Neural progenitor cell (in vitro differentiated cells): ENCODE measurements at regions not wholly inside any gene's neighbourhood (a gene's known extent, or its start where the extent isn't known, plus 50 kb on each side); places are given as distances from the start of the nearest gene placed in this dataset.

Source experiments
- DNase-seq: peaks from one replicate; pipeline ENCODE4 v3.0.0-alpha.2; 2016; ENCODE audit warnings: low spot score
- H2AFZ ChIP-seq: fragments of 200-600 bp; sonication (generic); replicated peaks from 2 replicates; pipeline ENCODE4 v1.6.1; 2016; ENCODE audit warnings: antibody characterized with exemption
- H3F3A ChIP-seq: fragments of 200-600 bp; sonication (generic); 2 replicates; pipeline ENCODE4 v1.6.1; 2016; ENCODE audit warnings: antibody characterized with exemption, low read depth
- H3K27ac ChIP-seq: fragments of 200-600 bp; sonication (generic); 2 replicates; pipeline ENCODE4 v1.5.1; 2016; ENCODE audit warnings: mild to moderate bottlenecking
- H3K27me3 ChIP-seq: fragments of 200-600 bp; sonication (generic); 2 replicates; pipeline ENCODE4 v1.6.1; 2016; ENCODE audit warnings: mild to moderate bottlenecking, moderate library complexity
- H3K36me3 ChIP-seq: fragments of 200-600 bp; sonication (generic); 2 replicates; pipeline ENCODE4 v1.5.1; 2016
- H3K4me1 ChIP-seq: fragments of 200-600 bp; sonication (generic); 2 replicates; pipeline ENCODE4 v1.6.1; 2016; ENCODE audit warnings: mixed run types
- H3K4me2 ChIP-seq: fragments of 200-600 bp; sonication (generic); 2 replicates; pipeline ENCODE4 v1.6.1; 2016
- H3K4me3 ChIP-seq: fragments of 200-600 bp; sonication (generic); 2 replicates; pipeline ENCODE4 v1.5.1; 2016
- H3K79me2 ChIP-seq: fragments of 200-600 bp; sonication (generic); 2 replicates; pipeline ENCODE4 v1.6.1; 2016; ENCODE audit warnings: low read depth
- H3K9ac ChIP-seq: fragments of 200-600 bp; sonication (generic); 2 replicates; pipeline ENCODE4 v1.6.1; 2016
- H3K9me3 ChIP-seq: fragments of 200-600 bp; sonication (generic); 2 replicates; pipeline ENCODE4 v1.5.1; 2016; ENCODE audit warnings: low read depth
- H4K20me1 ChIP-seq: fragments of 200-600 bp; sonication (generic); 2 replicates; pipeline ENCODE4 v1.6.1; 2016; ENCODE audit warnings: low read depth
- H3K27ac Mint-ChIP-seq: 3 replicates; pipeline ENCODE4 v1.8.0; 2021; ENCODE audit warnings: mixed read lengths
- H3K27me3 Mint-ChIP-seq: 2 replicates; pipeline ENCODE4 v1.8.0; 2022; ENCODE audit warnings: low read depth, mild to moderate bottlenecking, inconsistent platforms, moderate library complexity, mixed read lengths; ENCODE audit not compliant: insufficient read depth
- H3K36me3 Mint-ChIP-seq: 3 replicates; pipeline ENCODE4 v1.8.0; 2021; ENCODE audit warnings: mixed read lengths
- H3K4me1 Mint-ChIP-seq: 3 replicates; pipeline ENCODE4 v1.8.0; 2021; ENCODE audit warnings: mixed read lengths
- H3K4me3 Mint-ChIP-seq: 3 replicates; pipeline ENCODE4 v1.8.0; 2021; ENCODE audit warnings: mild to moderate bottlenecking, moderate library complexity, mixed read lengths
- H3K9me3 Mint-ChIP-seq: 3 replicates; pipeline ENCODE4 v1.8.0; 2020; ENCODE audit warnings: mixed read lengths
- EZH2 ChIP-seq: fragments of 200-600 bp; sonication (generic); IDR thresholded peaks from 2 replicates; pipeline ENCODE4 v1.6.1; 2017; ENCODE audit warnings: antibody characterized with exemption, mild to moderate bottlenecking, moderate library complexity
- EZH2phosphoT487 ChIP-seq: fragments of 200-600 bp; sonication (generic); IDR thresholded peaks from 2 replicates; pipeline ENCODE4 v1.6.1; 2017; ENCODE audit warnings: antibody characterized with exemption
- TF ChIP-seq, protein P1 (sequence below): fragments of 200-600 bp; sonication (generic); IDR thresholded peaks from 2 replicates; pipeline ENCODE4 v1.5.1; 2017; ENCODE audit warnings: antibody characterized with exemption, mild to moderate bottlenecking

- no peak overlapping the region for H3K27ac Mint-ChIP-seq
- no peaks in the 10 kb centered on the region for H3K27me3 ChIP-seq
- no peaks in the 10 kb centered on the region for H3K9me3 Mint-ChIP-seq
- H3K9ac ChIP-seq, result no peak overlapping the region
- no peaks in the 10 kb centered on the region for H3K9me3 ChIP-seq
- H3K4me1 Mint-ChIP-seq, result peaks cover 29% of the 10 kb centered on the region
- no peaks in the 10 kb centered on the region for H3K36me3 ChIP-seq
- no peaks in the 10 kb centered on the region for H3K36me3 Mint-ChIP-seq
- DNase-seq, result no peak
- H3K4me3 Mint-ChIP-seq, result no peak overlapping the region
- no peaks in the 10 kb centered on the region for H3K79me2 ChIP-seq
- H3K27ac ChIP-seq, result no peak overlapping the region
- H3K27me3 Mint-ChIP-seq, result no peaks in the 10 kb centered on the region
- no peak overlapping the region for H3K4me2 ChIP-seq
- TF ChIP-seq EZH2phosphoT487, result no peak
- TF ChIP-seq, protein P1, sequence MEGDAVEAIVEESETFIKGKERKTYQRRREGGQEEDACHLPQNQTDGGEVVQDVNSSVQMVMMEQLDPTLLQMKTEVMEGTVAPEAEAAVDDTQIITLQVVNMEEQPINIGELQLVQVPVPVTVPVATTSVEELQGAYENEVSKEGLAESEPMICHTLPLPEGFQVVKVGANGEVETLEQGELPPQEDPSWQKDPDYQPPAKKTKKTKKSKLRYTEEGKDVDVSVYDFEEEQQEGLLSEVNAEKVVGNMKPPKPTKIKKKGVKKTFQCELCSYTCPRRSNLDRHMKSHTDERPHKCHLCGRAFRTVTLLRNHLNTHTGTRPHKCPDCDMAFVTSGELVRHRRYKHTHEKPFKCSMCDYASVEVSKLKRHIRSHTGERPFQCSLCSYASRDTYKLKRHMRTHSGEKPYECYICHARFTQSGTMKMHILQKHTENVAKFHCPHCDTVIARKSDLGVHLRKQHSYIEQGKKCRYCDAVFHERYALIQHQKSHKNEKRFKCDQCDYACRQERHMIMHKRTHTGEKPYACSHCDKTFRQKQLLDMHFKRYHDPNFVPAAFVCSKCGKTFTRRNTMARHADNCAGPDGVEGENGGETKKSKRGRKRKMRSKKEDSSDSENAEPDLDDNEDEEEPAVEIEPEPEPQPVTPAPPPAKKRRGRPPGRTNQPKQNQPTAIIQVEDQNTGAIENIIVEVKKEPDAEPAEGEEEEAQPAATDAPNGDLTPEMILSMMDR, result no peak
- no peak for TF ChIP-seq EZH2
- H3F3A ChIP-seq, result no peaks in the 10 kb centered on the region
- H2AFZ ChIP-seq, result no peak overlapping the region
- no peak overlapping the region for H3K4me3 ChIP-seq
- H3K4me1 ChIP-seq, result peaks cover 13% of the 10 kb centered on the region
- no peaks in the 10 kb centered on the region for H4K20me1 ChIP-seq
These were observed 348.1 kb downstream of the CDC5L start for GRCh38 chr6:44735630-44735963.

GRCh38 chr6:44737341-44737740, 349.8 kb downstream of the CDC5L start:
- no peaks in the 10 kb centered on the region for H3K9me3 ChIP-seq
- peaks cover 13% of the 10 kb centered on the region for H3K4me1 ChIP-seq
- Mint-ChIP-seq H3K4me3 (no peak overlapping the region), H3K36me3 (no peaks in the 10 kb centered on the region), H3K27me3 (no peaks in the 10 kb centered on the region), H3K9me3 (no peaks in the 10 kb centered on the region), H3K27ac (no peak overlapping the region), H3K4me1 (peaks cover 25% of the 10 kb centered on the region)
- no peaks in the 10 kb centered on the region for H3K36me3 ChIP-seq
- H3K79me2 ChIP-seq, result no peaks in the 10 kb centered on the region
- no peaks in the 10 kb centered on the region for H3F3A ChIP-seq
- no peak overlapping the region for H3K27ac ChIP-seq
- no peak for TF ChIP-seq EZH2phosphoT487
- TF ChIP-seq, protein P1, result no peak
- TF ChIP-seq EZH2, result no peak
- no peaks in the 10 kb centered on the region for H4K20me1 ChIP-seq
- H3K4me2 ChIP-seq, result no peak overlapping the region
- no peaks in the 10 kb centered on the region for H3K27me3 ChIP-seq
- no peak for DNase-seq
- peak overlapping the region; percentile 93 for H2AFZ ChIP-seq
- H3K9ac ChIP-seq, result no peak overlapping the region
- H3K4me3 ChIP-seq, result no peak overlapping the region

GRCh38 chr6:44737829-44738528, 350.5 kb downstream of the CDC5L start:
- Histone ChIP-seq H3K4me3 (no peak overlapping the region), H3K9me3 (no peaks in the 10 kb centered on the region), H3K27me3 (no peaks in the 10 kb centered on the region), H2AFZ (peak overlapping the region; percentile 93), H3F3A (no peaks in the 10 kb centered on the region), H3K4me1 (peaks cover 13% of the 10 kb centered on the region), H3K4me2 (peak overlapping the region; percentile 35), H3K36me3 (no peaks in the 10 kb centered on the region), H3K9ac (no peak overlapping the region), H4K20me1 (no peaks in the 10 kb centered on the region), H3K79me2 (no peaks in the 10 kb centered on the region), H3K27ac (no peak overlapping the region)
- Mint-ChIP-seq H3K4me1 (peaks cover 25% of the 10 kb centered on the region), H3K36me3 (no peaks in the 10 kb centered on the region), H3K9me3 (no peaks in the 10 kb centered on the region), H3K4me3 (no peak overlapping the region), H3K27ac (peak overlapping the region; percentile 93), H3K27me3 (no peaks in the 10 kb centered on the region)
- no peak for DNase-seq
- no peak for TF ChIP-seq EZH2phosphoT487
- TF ChIP-seq, protein P1, result no peak
- TF ChIP-seq EZH2, result no peak
